HL-60 (cell line): ENCODE measurements at regions not wholly inside any gene's neighbourhood (a gene's known extent, or its start where the extent isn't known, plus 50 kb on each side); places are given as distances from the start of the nearest gene placed in this dataset.

Source experiments
- DNase-seq, 2 experiments: peaks; one replicate each; pipeline ENCODE4 v3.0.0-alpha.2; 2010 to 2020; ENCODE audit warnings: low read depth in 1 of 2, low spot score in 1 of 2
- H3K27ac ChIP-seq: fragments of 250-450 bp; sonication (Bioruptor Pico); replicated peaks from 2 replicates; pipeline ENCODE4 v1.5.1; 2020; ENCODE audit warnings: mild to moderate bottlenecking, moderate library complexity
- H3K27me3 ChIP-seq: fragments of 250-450 bp; sonication (Bioruptor Pico); 2 replicates; pipeline ENCODE4 v1.5.1; 2021; ENCODE audit warnings: mild to moderate bottlenecking, moderate library complexity; ENCODE audit not compliant: insufficient read depth, poor library complexity, severe bottlenecking
- H3K4me3 ChIP-seq: replicated peaks from 2 replicates; pipeline ENCODE4 v1.5.1; 2011; ENCODE audit warnings: mild to moderate bottlenecking, control low read depth, low read length; ENCODE audit not compliant: insufficient read depth
- GABPA ChIP-seq: IDR thresholded peaks from 2 replicates; pipeline ENCODE4 v1.6.1; 2012; ENCODE audit warnings: low read depth
- POLR2AphosphoS5 ChIP-seq: IDR thresholded peaks from 2 replicates; pipeline ENCODE4 v1.6.1; 2012; ENCODE audit warnings: low read depth
- SPI1 ChIP-seq: IDR thresholded peaks from 2 replicates; pipeline ENCODE4 v1.6.1; 2012; ENCODE audit warnings: low read depth, mild to moderate bottlenecking, borderline replicate concordance
- TF ChIP-seq, protein P1 (sequence below): IDR thresholded peaks from 2 replicates; pipeline ENCODE4 v1.6.1; 2012; ENCODE audit warnings: low read depth; ENCODE audit not compliant: insufficient replicate concordance
- TF ChIP-seq, protein P2 (sequence below): IDR thresholded peaks from one replicate; pipeline ENCODE4 v1.5.1; 2011; ENCODE audit warnings: low read length, control low read depth, inconsistent platforms; ENCODE audit not compliant: insufficient read depth

DNA sequence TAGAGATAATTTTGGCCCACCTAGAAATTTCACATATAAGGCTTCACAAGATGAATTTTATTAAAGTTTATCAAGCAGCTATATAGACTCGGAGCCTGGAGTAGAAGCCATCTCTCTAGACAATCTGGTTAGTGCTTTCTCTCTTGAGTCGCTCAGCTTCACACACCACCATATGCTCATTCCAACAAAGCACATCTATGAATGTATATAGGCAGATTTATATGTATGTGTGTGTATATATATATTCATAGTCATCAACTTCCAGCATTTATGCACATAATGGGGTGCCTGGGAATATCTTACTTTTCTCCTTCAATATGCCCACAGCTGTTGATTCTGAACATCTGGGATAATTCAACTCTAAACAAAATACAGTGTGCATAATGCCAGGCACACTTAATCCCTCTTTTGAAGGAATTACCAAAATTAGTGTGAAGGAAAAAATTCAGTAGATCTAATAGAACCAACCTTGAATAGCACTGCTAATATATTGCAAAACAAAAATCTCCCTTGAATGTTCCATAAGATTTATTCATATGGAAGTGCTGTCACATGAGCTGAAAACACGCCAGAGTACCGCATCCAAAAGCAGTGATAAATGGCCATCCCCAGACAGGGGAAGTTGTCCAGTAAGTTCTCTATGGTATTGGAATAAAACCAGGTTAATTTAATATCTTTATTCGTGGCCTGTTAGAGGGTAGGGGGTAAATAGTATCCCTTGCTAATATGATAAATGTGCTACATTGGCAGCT lies 56.0 kb upstream of the MOCS2 start:
- TF ChIP-seq, protein P1, sequence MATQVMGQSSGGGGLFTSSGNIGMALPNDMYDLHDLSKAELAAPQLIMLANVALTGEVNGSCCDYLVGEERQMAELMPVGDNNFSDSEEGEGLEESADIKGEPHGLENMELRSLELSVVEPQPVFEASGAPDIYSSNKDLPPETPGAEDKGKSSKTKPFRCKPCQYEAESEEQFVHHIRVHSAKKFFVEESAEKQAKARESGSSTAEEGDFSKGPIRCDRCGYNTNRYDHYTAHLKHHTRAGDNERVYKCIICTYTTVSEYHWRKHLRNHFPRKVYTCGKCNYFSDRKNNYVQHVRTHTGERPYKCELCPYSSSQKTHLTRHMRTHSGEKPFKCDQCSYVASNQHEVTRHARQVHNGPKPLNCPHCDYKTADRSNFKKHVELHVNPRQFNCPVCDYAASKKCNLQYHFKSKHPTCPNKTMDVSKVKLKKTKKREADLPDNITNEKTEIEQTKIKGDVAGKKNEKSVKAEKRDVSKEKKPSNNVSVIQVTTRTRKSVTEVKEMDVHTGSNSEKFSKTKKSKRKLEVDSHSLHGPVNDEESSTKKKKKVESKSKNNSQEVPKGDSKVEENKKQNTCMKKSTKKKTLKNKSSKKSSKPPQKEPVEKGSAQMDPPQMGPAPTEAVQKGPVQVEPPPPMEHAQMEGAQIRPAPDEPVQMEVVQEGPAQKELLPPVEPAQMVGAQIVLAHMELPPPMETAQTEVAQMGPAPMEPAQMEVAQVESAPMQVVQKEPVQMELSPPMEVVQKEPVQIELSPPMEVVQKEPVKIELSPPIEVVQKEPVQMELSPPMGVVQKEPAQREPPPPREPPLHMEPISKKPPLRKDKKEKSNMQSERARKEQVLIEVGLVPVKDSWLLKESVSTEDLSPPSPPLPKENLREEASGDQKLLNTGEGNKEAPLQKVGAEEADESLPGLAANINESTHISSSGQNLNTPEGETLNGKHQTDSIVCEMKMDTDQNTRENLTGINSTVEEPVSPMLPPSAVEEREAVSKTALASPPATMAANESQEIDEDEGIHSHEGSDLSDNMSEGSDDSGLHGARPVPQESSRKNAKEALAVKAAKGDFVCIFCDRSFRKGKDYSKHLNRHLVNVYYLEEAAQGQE: no peak
- TF ChIP-seq SPI1 (no peak), POLR2AphosphoS5 (no peak), GABPA (no peak)
- TF ChIP-seq, protein P2, sequence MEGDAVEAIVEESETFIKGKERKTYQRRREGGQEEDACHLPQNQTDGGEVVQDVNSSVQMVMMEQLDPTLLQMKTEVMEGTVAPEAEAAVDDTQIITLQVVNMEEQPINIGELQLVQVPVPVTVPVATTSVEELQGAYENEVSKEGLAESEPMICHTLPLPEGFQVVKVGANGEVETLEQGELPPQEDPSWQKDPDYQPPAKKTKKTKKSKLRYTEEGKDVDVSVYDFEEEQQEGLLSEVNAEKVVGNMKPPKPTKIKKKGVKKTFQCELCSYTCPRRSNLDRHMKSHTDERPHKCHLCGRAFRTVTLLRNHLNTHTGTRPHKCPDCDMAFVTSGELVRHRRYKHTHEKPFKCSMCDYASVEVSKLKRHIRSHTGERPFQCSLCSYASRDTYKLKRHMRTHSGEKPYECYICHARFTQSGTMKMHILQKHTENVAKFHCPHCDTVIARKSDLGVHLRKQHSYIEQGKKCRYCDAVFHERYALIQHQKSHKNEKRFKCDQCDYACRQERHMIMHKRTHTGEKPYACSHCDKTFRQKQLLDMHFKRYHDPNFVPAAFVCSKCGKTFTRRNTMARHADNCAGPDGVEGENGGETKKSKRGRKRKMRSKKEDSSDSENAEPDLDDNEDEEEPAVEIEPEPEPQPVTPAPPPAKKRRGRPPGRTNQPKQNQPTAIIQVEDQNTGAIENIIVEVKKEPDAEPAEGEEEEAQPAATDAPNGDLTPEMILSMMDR: no peak
- H3K27me3 ChIP-seq: peaks cover 2% of the 10 kb centered on the region
- H3K27ac ChIP-seq: no peak overlapping the region
- no peak overlapping the region for H3K4me3 ChIP-seq
- no peak for DNase-seq

DNA sequence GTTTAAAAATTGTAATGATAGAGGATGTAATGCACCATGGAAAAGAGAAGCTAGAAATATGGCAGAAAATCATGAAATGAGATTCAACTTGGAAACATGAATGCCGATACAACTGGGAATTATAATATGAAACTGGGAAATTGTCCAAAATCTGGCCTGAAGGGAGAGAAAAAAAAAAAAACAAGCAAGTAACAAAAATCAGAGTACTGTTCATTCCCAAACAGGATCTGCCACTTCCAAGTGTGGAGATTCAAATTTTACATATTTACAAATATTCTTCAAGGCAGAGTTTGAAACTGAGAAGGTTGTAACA lies 56.6 kb upstream of the MOCS2 start:
- DNase-seq: no peak
- TF ChIP-seq, protein P2: no peak
- TF ChIP-seq, protein P1: no peak
- no peak for TF ChIP-seq POLR2AphosphoS5
- no peak for TF ChIP-seq GABPA
- TF ChIP-seq SPI1: no peak
- H3K4me3 ChIP-seq: no peak overlapping the region
- no peak overlapping the region for H3K27ac ChIP-seq
- peaks cover 2% of the 10 kb centered on the region for H3K27me3 ChIP-seq

DNA sequence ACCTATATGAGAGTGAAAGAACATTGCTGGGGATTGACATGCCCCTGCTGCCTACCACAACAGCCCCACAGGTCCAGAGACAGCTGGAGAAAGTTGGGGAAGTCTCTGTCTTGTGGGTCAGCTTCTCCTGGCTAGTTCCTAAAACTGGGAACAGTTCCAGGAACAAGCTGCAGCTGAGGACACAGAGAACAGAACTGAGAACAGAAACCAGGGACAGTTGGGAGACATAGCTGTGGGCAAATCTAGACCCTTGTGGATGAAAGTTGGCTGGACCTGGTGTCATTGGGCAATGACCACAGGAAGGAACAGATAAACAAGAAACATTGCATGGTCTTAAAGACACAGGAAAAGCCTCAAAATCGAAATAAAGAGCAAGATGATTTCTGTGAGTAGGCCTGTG lies 58.3 kb upstream of the MOCS2 start:
- H3K27ac ChIP-seq: no peak overlapping the region
- H3K4me3 ChIP-seq: no peak overlapping the region
- H3K27me3 ChIP-seq: peaks cover 2% of the 10 kb centered on the region
- no peak for DNase-seq
- TF ChIP-seq, protein P1: no peak
- TF ChIP-seq, protein P2: no peak
- no peak for TF ChIP-seq POLR2AphosphoS5
- no peak for TF ChIP-seq GABPA
- no peak for TF ChIP-seq SPI1
